VCaP (cell line): ENCODE measurements at regions not wholly inside any gene's neighbourhood (a gene's known extent, or its start where the extent isn't known, plus 50 kb on each side); places are given as distances from the start of the nearest gene placed in this dataset.

ENCODE experiments used
- H3K27ac ChIP-seq: fragments of 450-650 bp; 2 replicates; pipeline ENCODE4 v1.5.1; 2017
- CTCF ChIP-seq: fragments of 450-650 bp; conservative IDR thresholded peaks from 2 replicates; pipeline ENCODE4 v1.5.1; 2017; ENCODE audit warnings: mild to moderate bottlenecking, moderate library complexity

DNA sequence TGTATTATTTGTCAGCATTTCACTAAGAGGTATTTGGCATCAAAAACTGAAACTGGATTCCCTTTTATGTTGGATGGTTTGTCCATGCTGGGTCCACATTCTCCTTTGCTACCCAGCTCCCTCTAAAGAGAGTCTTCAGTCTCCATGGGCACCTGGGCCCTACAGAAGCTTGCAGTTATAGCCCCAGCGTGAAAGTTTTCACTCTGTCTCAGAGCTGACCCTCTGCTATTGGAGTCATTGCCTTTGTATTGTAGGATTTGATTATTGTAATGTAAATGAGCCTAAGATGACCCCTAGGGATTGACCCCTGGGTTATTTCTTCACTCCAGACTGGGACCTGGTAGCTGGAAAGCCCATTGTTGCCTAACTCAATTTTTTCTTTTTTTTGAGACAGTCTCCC lies 1026.5 kb upstream of the EEF2KMT start:
- no peak overlapping the region for H3K27ac ChIP-seq
- no peak for TF ChIP-seq CTCF

- TF ChIP-seq CTCF: no peak
Observed at GRCh38 chr16:6122401-6122800, 1024.8 kb upstream of the EEF2KMT start.

GRCh38 chr16:6114691-6115090 lies 1017.1 kb upstream of the EEF2KMT start:
- no peak for TF ChIP-seq CTCF
- no peak overlapping the region for H3K27ac ChIP-seq

More at GRCh38 chr16:6122401-6122800, 1024.8 kb upstream of the EEF2KMT start:
- no peak overlapping the region for H3K27ac ChIP-seq

- no peak overlapping the region for H3K27ac ChIP-seq
- TF ChIP-seq CTCF: no peak
Observed at GRCh38 chr16:6113749-6114148, 1016.2 kb upstream of the EEF2KMT start.

DNA sequence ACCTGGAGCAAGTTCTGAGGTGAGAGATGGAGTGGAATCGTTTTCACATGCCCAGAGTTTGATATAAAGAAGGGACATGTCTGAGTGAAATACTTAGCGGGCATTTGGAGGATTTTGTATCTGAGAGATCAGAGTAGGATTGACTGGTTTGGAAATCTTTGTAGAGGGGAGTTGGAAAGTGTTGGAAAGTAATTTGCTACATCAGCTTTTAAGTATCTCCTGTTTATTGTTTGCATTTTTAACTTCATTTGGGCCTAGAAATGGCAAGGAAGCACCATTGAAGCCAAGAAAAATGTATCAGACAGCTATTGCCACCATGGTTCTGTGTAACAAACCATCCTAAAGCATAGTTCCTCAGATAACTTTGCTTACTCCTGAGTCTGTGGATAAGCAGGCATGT lies 1015.1 kb upstream of the EEF2KMT start:
- no peak for TF ChIP-seq CTCF
- no peak overlapping the region for H3K27ac ChIP-seq

GRCh38 chr16:6111390-6111789 lies 1013.8 kb upstream of the EEF2KMT start:
- TF ChIP-seq CTCF: no peak
- no peak overlapping the region for H3K27ac ChIP-seq

GRCh38 chr16:6110346-6110745 lies 1012.8 kb upstream of the EEF2KMT start:
- no peak overlapping the region for H3K27ac ChIP-seq
- no peak for TF ChIP-seq CTCF

DNA sequence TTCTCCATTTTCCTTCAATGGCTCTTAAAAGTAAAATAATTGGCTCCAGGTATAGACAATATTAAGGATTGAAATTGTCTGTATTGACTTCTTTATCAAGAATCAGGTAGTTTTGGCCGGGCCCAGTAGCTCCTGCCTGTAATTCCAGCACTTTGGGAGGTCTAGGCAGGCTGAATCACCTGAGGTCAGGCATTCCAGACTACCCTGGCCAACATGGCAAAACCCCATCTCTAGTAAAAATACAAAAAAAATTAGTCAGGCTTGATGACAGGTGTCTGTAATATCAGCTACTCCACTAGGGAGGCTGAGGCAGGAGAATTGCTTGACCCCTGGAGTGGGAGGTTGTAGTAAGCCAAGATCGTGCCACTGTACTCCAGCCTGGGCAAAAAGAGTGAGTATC lies 1008.5 kb upstream of the EEF2KMT start:
- no peak overlapping the region for H3K27ac ChIP-seq
- no peak for TF ChIP-seq CTCF
